ENCODE measurements at regions not wholly inside any gene's neighbourhood (a gene's known extent, or its start where the extent isn't known, plus 50 kb on each side); places are given as distances from the start of the nearest gene placed in this dataset.

GRCh38 chr2:19722531-19722971 is 179.2 kb downstream of the TTC32 start:
- DNase-seq (ENCODE audit: low read depth, low spot score): no peak

- DNase-seq (ENCODE audit: low read depth, low spot score): no peak
These were observed 181.5 kb downstream of the TTC32 start for GRCh38 chr2:19720306-19720705.

GRCh38 chr2:19719540-19719939 is 182.2 kb downstream of the TTC32 start:
- no peak for DNase-seq (ENCODE audit: low read depth, low spot score)

- no peak for DNase-seq (ENCODE audit: low read depth, low spot score)
These were observed 184.3 kb downstream of the TTC32 start for GRCh38 chr2:19717446-19717845.

GRCh38 chr2:19714926-19715325 is 186.9 kb downstream of the TTC32 start:
- DNase-seq (ENCODE audit: low read depth, low spot score): no peak

GRCh38 chr2:19712850-19713249 is 188.9 kb downstream of the TTC32 start:
- no peak for DNase-seq (ENCODE audit: low read depth, low spot score)

GRCh38 chr2:19711470-19712372 is 190.1 kb downstream of the TTC32 start:
- peak; percentile 97 for DNase-seq (ENCODE audit: low read depth, low spot score)

GRCh38 chr2:19710230-19710629 is 191.6 kb downstream of the TTC32 start:
- no peak for DNase-seq (ENCODE audit: low read depth, low spot score)

GRCh38 chr2:19709553-19709952 is 192.2 kb downstream of the TTC32 start:
- DNase-seq (ENCODE audit: low read depth, low spot score): peak; percentile 10

- no peak for DNase-seq (ENCODE audit: low read depth, low spot score)
These were observed 193.0 kb downstream of the TTC32 start for GRCh38 chr2:19708776-19709175.

- no peak for DNase-seq (ENCODE audit: low read depth, low spot score)
These were observed 195.5 kb downstream of the TTC32 start for GRCh38 chr2:19706332-19706731.

- no peak for DNase-seq (ENCODE audit: low read depth, low spot score)
These were observed 199.5 kb downstream of the TTC32 start for GRCh38 chr2:19702267-19702666.

- no peak for DNase-seq (ENCODE audit: low read depth, low spot score)
These were observed 200.8 kb downstream of the TTC32 start for GRCh38 chr2:19700861-19701585.

GRCh38 chr2:19697131-19697530 is 204.7 kb downstream of the TTC32 start:
- no peak for DNase-seq (ENCODE audit: low read depth, low spot score)

GRCh38 chr2:19695706-19696105 is 206.1 kb downstream of the TTC32 start:
- DNase-seq (ENCODE audit: low read depth, low spot score): no peak

- DNase-seq (ENCODE audit: low read depth, low spot score): no peak
These were observed 209.9 kb downstream of the TTC32 start for GRCh38 chr2:19691892-19692291.

GRCh38 chr2:19690429-19690828 is 211.4 kb downstream of the TTC32 start:
- DNase-seq (ENCODE audit: low read depth, low spot score): no peak

- DNase-seq (ENCODE audit: low read depth, low spot score): no peak
These were observed 212.1 kb downstream of the TTC32 start for GRCh38 chr2:19689646-19690168.

GRCh38 chr2:19688059-19688458 is 213.7 kb downstream of the TTC32 start:
- DNase-seq (ENCODE audit: low read depth, low spot score): no peak

- DNase-seq (ENCODE audit: low read depth, low spot score): no peak
These were observed 214.6 kb downstream of the TTC32 start for GRCh38 chr2:19687017-19687659.

GRCh38 chr2:19686439-19686838 is 215.3 kb downstream of the TTC32 start:
- no peak for DNase-seq (ENCODE audit: low read depth, low spot score)

GRCh38 chr2:19685731-19686130 is 216.1 kb downstream of the TTC32 start:
- DNase-seq (ENCODE audit: low read depth, low spot score): no peak
